Loucy (cell line): ENCODE measurements at regions not wholly inside any gene's neighbourhood (a gene's known extent, or its start where the extent isn't known, plus 50 kb on each side); places are given as distances from the start of the nearest gene placed in this dataset.

Experiments used
- H2AFZ ChIP-seq: fragments of 200-600 bp; sonication (generic); 2 replicates; pipeline ENCODE4 v1.6.0; 2016; ENCODE audit warnings: antibody characterized with exemption, mild to moderate bottlenecking, low read length, moderate library complexity
- H3F3A ChIP-seq: fragments of 200-600 bp; 2 replicates; pipeline ENCODE4 v1.6.0; 2016; ENCODE audit warnings: antibody characterized with exemption, low read depth, mild to moderate bottlenecking
- H3K27me3 ChIP-seq: fragments of 200-600 bp; sonication (generic); 2 replicates; pipeline ENCODE4 v1.6.1; 2014; ENCODE audit warnings: low read length, mild to moderate bottlenecking; ENCODE audit not compliant: insufficient read depth, poor library complexity, severe bottlenecking
- H3K36me3 ChIP-seq: fragments of 200-600 bp; sonication (generic); 2 replicates; pipeline ENCODE4 v1.6.1; 2016; ENCODE audit warnings: low read length; ENCODE audit not compliant: insufficient read depth
- H3K4me1 ChIP-seq: fragments of 200-600 bp; sonication (generic); 2 replicates; pipeline ENCODE4 v1.5.1; 2014; ENCODE audit warnings: low read length, mild to moderate bottlenecking; ENCODE audit not compliant: insufficient read depth, poor library complexity, severe bottlenecking
- H3K4me2 ChIP-seq: fragments of 200-600 bp; sonication (generic); 2 replicates; pipeline ENCODE4 v1.6.0; 2014; ENCODE audit warnings: antibody characterized with exemption, low read length, low read depth, mild to moderate bottlenecking; ENCODE audit not compliant: poor library complexity, severe bottlenecking
- H3K4me3 ChIP-seq: fragments of 200-600 bp; sonication (generic); 2 replicates; pipeline ENCODE4 v1.5.1; 2014; ENCODE audit warnings: low read length, mild to moderate bottlenecking, mixed read lengths; ENCODE audit not compliant: poor library complexity, severe bottlenecking
- H3K79me2 ChIP-seq: fragments of 200-600 bp; sonication (generic); 2 replicates; pipeline ENCODE4 v1.6.1; 2014; ENCODE audit warnings: low read length; ENCODE audit not compliant: insufficient read depth
- H3K9ac ChIP-seq: fragments of 200-600 bp; sonication (generic); 2 replicates; pipeline ENCODE4 v1.6.0; 2014; ENCODE audit warnings: mild to moderate bottlenecking, low read depth, low read length, moderate library complexity; ENCODE audit not compliant: poor library complexity, severe bottlenecking
- H3K9me2 ChIP-seq: fragments of 200-600 bp; sonication (generic); replicated peaks from 2 replicates; pipeline ENCODE4 v1.6.1; 2016; ENCODE audit warnings: low read depth, low read length, mixed read lengths
- H3K9me3 ChIP-seq: fragments of 200-600 bp; sonication (generic); 2 replicates; pipeline ENCODE4 v1.6.1; 2014; ENCODE audit warnings: mild to moderate bottlenecking, antibody characterized with exemption, low read length, low read depth; ENCODE audit not compliant: insufficient read depth
- H4K20me1 ChIP-seq: fragments of 200-600 bp; sonication (generic); 2 replicates; pipeline ENCODE4 v1.6.0; 2014; ENCODE audit warnings: antibody characterized with exemption, low read length, mild to moderate bottlenecking; ENCODE audit not compliant: insufficient read depth, poor library complexity, severe bottlenecking
- CTCF ChIP-seq: fragments of 200-600 bp; sonication (generic); conservative IDR thresholded peaks from 2 replicates; pipeline ENCODE4 v1.5.1; 2014; ENCODE audit warnings: mild to moderate bottlenecking, antibody characterized with exemption, low read length
- EZH2phosphoT487 ChIP-seq: fragments of 200-600 bp; IDR thresholded peaks from 2 replicates; pipeline ENCODE4 v1.6.1; 2018; ENCODE audit warnings: antibody characterized with exemption, mild to moderate bottlenecking, moderate library complexity, borderline replicate concordance

GRCh38 chr14:86027144-86027543 is 497.2 kb downstream of the FLRT2 start:
- H3K27me3 ChIP-seq: no peaks in the 10 kb centered on the region

GRCh38 chr14:86022031-86022629 is 492.2 kb downstream of the FLRT2 start:
- Histone ChIP-seq H2AFZ (no peak overlapping the region), H3K9me2 (no peaks in the 10 kb centered on the region), H3K36me3 (no peaks in the 10 kb centered on the region), H4K20me1 (no peaks in the 10 kb centered on the region), H3K9me3 (peaks cover 3% of the 10 kb centered on the region; the same call in 1 of the 2 replicates), H3K27me3 (no peaks in the 10 kb centered on the region), H3K9ac (no peak overlapping the region), H3K4me1 (peaks cover 5% of the 10 kb centered on the region), H3K79me2 (no peaks in the 10 kb centered on the region), H3F3A (no peaks in the 10 kb centered on the region), H3K4me2 (no peak overlapping the region), H3K4me3 (no peak overlapping the region)
- TF ChIP-seq CTCF (no peak), EZH2phosphoT487 (no peak)

More at GRCh38 chr14:86027144-86027543, 497.2 kb downstream of the FLRT2 start:
- no peak overlapping the region for H3K9ac ChIP-seq
- H3K9me2 ChIP-seq: no peaks in the 10 kb centered on the region
- H3K4me3 ChIP-seq: no peak overlapping the region
- H3K9me3 ChIP-seq: peaks cover 9% of the 10 kb centered on the region
- no peaks in the 10 kb centered on the region for H3F3A ChIP-seq
- no peaks in the 10 kb centered on the region for H4K20me1 ChIP-seq
- no peaks in the 10 kb centered on the region for H3K36me3 ChIP-seq
- H2AFZ ChIP-seq: no peak overlapping the region
- no peaks in the 10 kb centered on the region for H3K79me2 ChIP-seq
- no peak for TF ChIP-seq CTCF
- no peak for TF ChIP-seq EZH2phosphoT487
- peaks cover 9% of the 10 kb centered on the region for H3K4me1 ChIP-seq
- H3K4me2 ChIP-seq: no peak overlapping the region

- H3K79me2 ChIP-seq: no peaks in the 10 kb centered on the region
- peaks cover 5% of the 10 kb centered on the region for H3K4me1 ChIP-seq
- H3K4me2 ChIP-seq: no peak overlapping the region
- no peaks in the 10 kb centered on the region for H4K20me1 ChIP-seq
- no peak overlapping the region for H2AFZ ChIP-seq
- peaks cover 3% of the 10 kb centered on the region; the same call in 1 of the 2 replicates for H3K9me3 ChIP-seq
- no peak overlapping the region for H3K9ac ChIP-seq
- H3K36me3 ChIP-seq: no peaks in the 10 kb centered on the region
- no peak overlapping the region for H3K4me3 ChIP-seq
- H3K9me2 ChIP-seq: no peaks in the 10 kb centered on the region
- TF ChIP-seq CTCF (no peak), EZH2phosphoT487 (no peak)
- no peaks in the 10 kb centered on the region for H3K27me3 ChIP-seq
- H3F3A ChIP-seq: no peaks in the 10 kb centered on the region
These were observed 490.9 kb downstream of the FLRT2 start for GRCh38 chr14:86020841-86021240.
